Urothelium cell line (cell line): ENCODE measurements at regions not wholly inside any gene's neighbourhood (a gene's known extent, or its start where the extent isn't known, plus 50 kb on each side); places are given as distances from the start of the nearest gene placed in this dataset.
"Not testable (repeated sequence)": the region's sequence is repeated elsewhere in the genome, so short reads cannot be mapped to it uniquely, and the experiment has no call there.

Experiments
- DNase-seq: peaks from one replicate; pipeline ENCODE4 v3.0.0; 2011; ENCODE audit warnings: low spot score, mixed read lengths
- FAIRE-seq: peaks from 2 replicates; lab custom pipeline; 2011; peaks lifted over from hg19 to GRCh38; lab: Jason Lieb, UNC

DNA sequence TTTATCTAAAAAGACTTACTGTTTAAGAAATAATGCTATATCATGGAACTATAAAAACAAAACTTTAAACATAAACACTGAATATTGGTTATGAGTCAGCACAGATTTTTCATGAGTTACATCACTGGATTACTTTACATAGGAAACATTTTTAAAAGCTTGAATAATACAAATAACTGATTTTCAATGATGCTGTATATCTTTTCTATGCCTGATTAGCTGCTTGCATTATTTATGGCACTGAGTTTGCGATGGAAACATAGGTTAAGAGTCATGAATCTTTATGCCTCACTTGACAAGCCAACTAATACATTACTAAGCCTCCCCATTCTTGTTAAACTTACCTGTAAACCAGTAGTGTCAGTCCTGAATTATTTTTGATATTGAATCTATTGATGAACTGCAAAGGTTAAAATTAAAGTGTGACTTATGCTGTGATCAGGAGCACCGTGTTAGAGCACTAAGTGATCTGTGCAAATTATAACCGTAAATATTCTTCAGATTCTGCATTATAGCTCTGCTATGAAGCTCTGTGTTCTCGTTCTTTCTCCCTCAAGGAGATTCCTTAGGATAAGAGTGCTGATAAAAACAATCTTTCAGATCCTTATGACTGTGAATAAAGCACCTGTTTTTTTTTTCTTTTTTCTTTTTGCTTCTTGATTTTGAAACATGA is 437.3 kb upstream of the BCHE start:
- no peak for FAIRE-seq

DNA sequence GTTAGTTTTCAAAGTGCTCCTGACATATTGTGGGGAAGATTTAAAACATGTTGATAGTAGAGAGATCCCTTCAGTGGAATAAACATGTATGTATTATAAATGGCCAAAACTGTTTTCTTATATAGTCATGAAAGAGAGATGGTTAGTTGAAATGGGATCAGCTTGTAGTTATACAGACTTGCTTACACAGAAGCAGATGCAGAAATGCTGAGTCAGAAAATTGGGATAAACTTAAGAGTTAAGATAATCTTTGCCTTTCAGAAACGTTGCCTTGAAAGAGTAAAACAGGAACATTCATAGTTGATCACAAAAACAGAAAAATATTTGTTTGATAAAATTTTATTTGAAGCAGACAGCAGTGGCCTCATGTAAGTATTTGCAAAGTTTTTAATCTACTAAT is 433.2 kb upstream of the BCHE start:
- FAIRE-seq (no peak), DNase-seq (no peak)

More for the DNA sequence above, 437.3 kb upstream of the BCHE start:
- no peak for DNase-seq

DNA sequence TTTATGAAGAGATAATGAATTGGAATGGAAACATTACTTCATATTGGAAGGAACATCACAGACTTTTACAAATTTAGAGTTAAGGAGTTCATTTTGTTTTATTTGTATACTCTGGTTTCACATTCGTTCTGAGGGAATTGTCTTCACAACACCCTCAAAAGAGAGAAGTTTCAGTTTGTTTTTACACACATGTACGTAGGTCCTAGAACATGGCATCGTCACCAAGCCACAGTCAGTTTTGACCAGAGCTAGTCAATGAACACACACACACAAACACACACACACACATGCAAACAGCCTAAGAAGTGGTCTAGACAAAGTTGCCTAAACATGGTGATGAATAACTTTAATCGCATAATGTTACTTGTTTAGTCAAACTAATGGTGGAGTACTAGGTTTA is 427.9 kb upstream of the BCHE start:
- FAIRE-seq: no peak
- no peak for DNase-seq

DNA sequence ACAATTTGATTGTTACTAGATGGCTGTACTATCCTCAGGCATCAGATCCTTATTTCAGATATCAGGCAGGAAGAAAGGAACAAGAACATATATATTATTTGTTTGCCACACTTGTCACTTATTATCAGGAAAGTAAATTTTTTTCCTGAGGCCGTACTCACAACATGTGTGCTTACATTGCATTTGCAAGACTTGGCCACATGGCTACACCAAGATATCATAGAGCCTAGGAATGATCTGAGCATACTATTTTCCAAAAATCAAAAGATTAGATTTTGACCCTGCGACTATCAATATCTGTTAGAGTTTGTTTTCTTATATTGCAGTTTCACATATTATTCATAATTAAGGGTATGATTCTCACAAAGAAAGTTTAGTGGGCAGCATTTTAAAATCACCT is 426.2 kb upstream of the BCHE start:
- no peak for FAIRE-seq
- DNase-seq: no peak

DNA sequence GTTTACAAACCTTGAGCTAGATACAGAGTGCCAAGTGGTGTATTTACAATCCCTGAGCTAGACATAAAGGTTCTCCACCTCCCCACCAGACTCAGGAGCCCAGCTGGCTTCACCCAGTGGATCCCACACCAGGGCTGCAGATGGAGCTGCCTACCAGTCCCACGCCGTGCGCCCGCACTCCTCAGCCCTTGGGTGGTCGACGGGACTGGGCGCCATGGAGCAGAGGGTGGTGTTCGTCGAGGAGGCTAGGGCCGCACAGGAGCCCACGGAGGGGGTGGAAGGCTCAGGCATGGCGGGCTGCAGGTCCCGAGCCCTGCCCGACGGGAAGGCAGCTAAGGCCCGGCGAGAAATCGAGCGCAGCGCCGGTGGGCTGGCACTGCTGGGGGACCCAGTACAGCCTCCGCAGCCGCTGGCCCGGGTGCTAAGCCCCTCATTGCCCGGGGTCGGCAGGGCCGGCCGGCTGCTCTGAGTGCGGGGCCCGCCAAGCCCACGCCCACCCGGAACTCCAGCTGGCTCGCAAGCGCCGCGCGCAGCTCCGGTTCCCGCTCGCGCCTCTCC is 421.1 kb upstream of the BCHE start:
- DNase-seq, FAIRE-seq: not testable (repeated sequence)

DNA sequence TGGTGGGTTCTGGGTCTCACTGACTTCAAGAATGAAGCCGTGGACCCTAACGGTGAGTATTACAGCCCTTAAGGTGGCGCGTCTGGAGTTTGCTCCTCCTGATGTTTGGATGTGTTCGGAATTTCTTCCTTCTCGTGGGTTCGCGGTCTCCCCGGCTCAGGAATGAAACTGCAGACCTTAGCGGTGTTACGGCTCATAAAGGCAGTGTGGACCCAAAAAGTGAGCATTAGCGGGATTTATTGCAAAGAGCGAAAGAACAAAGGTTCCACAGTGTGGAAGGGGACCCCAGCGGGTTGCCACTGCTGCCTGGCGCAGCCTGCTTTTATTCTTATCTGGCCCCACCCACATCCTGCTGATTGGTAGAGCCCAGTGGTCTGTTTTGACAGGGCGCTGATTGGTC is 420.5 kb upstream of the BCHE start:
- no peak for DNase-seq
- no peak for FAIRE-seq

DNA sequence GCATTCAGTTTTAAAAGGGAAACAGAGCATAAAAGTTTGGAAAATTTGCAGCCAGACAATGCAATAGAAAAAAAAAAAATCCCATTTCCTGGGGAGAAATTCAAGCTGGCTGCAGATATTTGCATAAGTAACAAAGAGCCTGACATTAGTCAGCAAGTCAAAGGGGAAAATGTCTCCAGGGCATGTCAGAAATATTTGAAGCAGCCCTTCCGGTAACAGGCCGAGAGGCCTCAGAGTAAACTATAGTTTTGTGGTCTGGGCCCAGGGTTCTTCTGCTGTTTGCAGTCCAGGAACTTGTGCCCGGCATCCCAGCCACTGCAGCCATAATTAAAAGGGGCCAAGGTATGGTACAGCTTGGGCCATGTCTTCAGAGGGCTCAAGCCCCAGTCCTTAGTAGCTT is 411.6 kb upstream of the BCHE start:
- FAIRE-seq: no peak
- DNase-seq: no peak

DNA sequence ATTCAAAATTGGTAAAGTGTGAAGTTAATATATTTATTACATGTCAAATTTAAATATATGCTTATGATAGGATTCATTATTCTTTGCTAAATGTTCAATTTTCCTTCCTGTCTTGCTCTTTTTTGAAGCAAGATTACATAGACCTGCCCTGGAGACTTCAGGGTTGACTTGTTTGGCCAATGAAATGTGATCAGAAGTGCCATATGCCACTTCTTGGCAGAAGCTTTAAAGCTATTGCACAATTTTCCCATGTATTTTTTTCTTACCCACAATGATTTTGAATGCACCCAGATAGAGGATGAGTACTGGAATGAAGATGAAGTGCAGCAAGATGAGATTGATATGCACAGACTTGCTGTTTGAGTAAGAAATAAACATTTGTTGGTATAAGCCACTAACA is 406.3 kb upstream of the BCHE start:
- no peak for DNase-seq
- no peak for FAIRE-seq

DNA sequence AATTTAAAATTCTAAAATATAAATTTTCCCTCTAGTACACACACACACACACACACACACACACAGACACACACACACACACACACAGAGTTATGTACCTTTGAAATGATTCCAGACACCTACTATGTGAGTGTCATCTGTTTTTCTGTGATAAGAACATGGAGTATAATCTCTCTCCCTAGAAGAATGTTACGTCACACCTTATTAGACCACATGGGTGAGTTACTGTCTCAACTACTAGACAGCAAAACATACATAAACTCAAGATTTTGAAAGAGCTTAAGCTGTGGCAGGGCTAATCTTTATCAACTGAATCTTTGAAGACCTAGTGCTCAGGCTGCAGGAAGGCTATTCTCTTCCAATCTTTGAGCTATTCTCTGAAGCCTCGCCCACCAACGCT is 385.9 kb upstream of the BCHE start:
- FAIRE-seq: no peak

DNA sequence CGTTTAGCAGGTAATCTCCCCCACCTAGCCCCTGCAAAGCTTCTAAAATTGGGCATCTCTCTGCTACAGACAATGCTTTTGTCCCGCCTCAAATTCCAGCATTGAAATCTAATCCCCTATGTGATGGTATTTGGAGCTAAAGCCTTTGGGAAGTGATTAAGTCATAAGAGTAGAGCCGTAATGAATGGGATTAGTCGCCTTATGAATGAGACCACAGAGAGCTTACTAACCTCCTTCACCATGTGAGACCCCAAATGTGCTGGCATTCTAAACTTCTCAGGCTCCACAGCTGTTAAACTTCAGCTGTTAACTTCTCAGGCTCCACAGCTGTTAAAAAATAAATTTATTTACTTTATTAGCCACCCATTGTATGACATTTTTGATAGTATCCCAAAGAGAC is 374.2 kb upstream of the BCHE start:
- FAIRE-seq (no peak), DNase-seq (no peak)

More for the DNA sequence above, 385.9 kb upstream of the BCHE start:
- DNase-seq: no peak

DNA sequence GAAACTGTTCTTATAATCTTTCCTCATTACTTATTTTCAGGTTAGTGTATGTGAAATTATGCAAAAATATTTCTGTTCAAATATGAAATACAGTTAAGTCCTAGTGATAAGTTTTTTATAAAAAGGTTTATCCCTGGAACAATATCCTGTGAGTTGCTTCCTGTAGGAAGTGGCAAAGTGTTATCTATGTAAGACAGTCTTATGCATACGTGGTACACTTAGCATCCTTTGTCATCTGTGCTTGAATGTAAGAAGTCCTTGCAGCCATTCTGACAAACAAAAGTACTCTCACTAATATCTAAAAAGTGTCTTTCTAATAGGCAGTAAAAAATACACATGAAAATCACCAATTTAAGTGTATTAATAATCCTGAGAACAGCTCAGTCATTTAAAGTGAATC is 372.5 kb upstream of the BCHE start:
- no peak for DNase-seq
- FAIRE-seq: no peak

DNA sequence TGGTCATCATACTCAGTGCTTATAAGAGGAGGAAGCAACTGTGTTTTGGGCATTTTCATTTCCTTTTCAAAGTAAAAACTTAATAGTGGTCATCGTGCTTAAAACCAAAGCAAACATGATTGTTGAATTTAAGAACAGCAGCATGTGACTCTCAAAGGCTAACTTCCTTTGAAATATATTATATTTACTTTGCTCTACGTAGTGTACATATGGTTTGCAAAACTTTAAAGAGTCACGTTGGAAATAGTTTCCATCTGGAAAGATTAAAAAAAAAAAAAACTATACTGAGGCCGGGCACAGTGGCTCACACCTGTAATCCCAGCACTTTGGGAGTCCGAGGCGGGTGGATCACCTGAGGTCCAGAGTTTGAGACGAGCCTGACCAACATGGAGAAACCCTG is 367.9 kb upstream of the BCHE start:
- DNase-seq (no peak), FAIRE-seq (no peak)

DNA sequence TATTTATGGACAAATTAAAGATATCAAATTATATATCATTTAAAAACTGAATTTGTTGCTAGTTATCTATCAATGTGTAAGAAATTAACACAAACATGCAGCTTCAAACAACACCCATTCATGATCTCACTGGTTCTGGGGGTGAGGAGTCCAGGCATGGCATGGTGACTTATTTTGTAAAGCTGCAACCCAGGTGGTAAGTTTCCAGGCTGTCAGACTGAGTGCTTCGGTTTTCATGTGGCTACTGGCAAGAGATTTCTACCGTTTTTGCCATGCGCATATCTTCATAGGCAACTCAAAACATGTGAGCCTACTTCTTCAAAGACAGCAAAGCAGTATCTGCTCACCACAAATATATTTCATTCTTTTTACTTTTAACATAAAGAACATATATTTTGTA is 364.3 kb upstream of the BCHE start:
- FAIRE-seq: no peak
- no peak for DNase-seq

DNA sequence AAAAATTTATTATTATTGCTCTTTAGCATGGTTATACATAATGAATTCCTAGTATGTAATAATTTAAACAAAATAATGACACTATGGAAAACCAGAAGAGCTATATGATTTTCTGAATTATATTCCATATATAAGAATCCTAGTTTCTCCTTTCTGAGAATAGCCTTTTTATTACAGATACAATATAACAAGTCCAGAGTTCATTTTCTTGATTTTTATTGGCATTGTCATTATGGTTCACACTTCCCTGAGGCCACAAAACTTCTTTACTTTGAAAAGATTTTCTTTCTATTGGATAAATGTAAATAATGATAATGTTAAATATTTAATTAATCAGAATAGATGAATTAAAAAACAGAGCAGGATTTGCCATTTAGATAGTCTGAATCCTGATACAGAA is 362.3 kb upstream of the BCHE start:
- no peak for FAIRE-seq
- no peak for DNase-seq

DNA sequence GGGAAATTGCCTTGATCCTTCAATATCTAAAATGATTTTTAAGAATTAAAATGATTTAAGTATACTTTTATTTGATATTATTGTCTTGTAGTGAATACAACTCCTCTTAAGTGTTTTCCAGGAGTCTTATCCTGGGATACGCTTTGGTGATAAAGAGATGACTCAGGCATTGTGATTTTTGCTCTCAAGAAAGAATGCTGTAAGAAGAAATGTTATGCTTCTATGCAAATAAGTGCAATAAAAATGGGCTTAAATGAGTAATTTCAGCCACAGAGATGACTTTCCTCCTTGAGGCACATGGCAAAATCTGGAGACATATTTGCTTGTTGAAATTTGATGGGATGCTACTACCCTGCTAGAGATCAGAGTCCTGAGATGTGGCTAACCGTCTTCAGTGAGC is 358.6 kb upstream of the BCHE start:
- DNase-seq: no peak
- FAIRE-seq: no peak

DNA sequence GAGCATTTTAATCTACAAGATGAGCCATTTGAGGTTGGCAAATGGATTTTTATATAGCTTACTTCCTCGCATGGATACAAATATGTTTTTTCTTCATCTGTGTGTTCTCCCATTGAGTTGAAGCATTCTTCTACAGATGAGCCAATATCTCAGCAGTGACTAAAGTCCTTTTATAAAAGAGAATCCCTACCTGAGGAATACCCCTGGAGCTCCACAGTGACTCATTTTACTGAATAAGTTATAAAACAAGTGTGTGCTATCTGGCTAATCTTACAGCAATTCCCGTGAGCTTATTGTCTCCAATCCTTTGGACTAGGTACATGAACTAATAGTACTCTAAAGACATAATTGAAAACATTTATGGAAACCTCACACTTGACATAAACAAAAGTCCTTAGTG is 354.2 kb upstream of the BCHE start:
- DNase-seq: no peak
- no peak for FAIRE-seq

DNA sequence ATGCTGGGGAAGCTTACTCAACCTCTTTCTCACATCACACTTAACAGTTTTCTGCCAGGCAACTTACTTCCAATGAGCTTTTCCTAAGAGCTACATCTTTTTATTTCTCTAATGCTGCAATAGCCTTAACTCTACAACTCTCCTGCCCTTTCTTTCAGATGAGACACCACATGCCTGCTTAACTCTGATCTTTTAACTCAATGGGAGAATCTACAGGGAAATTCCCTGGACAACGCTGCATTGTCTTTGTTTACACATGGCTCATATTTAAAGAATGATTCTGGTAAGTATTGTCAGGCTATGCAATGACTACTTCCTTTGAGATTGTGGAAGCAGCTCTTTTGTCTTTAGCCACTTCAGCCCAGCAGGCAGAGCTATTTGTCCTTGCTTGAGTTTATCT is 353.1 kb upstream of the BCHE start:
- FAIRE-seq (no peak), DNase-seq (peak; percentile 2)

DNA sequence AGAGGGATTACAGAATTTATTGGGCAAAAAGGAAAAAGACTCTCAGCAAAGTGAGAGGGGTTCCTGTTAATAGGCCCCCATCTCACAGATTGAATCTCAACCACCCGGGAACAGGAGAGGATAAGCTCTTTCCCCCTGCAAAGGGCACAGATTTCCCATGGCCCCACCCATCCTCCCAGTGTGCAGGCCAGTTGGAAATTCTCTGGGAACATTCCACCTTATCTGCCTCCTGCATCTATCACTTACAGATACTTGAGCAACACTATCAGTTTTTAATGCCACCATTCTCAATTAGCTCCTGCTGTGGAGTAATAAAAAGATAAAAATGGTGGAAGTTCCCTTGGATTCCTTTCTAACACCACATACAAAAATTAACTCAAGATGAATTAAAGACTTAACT is 350.0 kb upstream of the BCHE start:
- FAIRE-seq: no peak
- DNase-seq: no peak

DNA sequence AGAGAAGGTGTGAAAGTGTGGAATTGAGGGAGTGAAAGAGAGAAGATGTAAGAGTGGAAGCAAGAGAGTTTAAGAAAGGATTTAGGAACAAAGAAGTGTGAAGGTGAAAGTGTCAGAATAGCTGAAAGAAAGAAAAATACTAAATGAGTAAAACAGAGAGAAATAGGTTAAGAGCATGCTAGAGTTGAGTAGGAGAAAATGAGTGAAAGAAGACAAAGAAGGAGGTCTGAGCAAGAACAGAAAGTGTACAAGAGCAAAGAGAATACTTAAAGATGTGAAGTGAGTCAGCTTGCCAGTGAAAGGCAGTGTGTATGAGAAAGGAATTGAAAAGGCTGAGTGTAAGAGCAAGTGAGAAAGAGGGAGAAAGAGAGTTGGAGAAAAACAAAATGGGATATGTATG is 348.8 kb upstream of the BCHE start:
- no peak for FAIRE-seq
- no peak for DNase-seq

DNA sequence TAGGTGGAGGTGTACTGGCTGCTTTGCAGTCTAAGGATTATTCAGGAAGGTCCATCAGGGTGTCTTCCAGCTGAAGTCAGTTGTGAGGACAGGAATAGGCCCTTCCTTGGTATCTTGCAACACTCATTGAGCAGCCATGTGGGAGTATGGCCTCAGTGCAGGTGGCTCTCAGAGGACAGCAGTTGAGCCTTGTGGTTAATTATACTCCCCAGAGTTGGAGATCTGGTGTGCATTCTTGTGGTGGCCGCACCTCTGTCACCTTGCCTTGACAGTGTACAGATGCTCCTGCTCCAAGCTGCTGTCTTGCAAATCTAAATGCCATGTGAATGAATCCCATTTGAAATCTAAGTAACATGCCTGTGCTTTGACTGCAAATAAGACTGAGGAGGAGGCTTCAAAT is 339.9 kb upstream of the BCHE start:
- DNase-seq (peak; percentile 13), FAIRE-seq (no peak)

DNA sequence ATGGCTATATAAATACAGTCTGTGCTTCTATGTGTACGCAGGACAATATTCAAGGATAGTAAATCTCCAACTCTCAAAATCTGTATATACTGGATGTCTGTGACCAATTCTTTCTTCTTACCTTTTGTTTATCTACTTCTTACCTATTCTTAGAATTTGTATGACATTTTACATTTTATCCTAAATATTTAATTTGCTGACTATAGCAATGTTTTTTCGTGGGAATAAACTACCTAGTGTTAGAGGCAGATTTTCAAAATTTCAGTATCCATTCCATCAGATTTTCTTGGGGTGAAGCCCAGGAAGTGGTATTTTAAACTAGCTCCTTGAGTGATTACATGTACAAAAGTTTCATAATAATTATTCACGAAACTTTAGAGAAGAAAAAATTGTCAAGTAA is 334.5 kb upstream of the BCHE start:
- DNase-seq (no peak), FAIRE-seq (no peak)

DNA sequence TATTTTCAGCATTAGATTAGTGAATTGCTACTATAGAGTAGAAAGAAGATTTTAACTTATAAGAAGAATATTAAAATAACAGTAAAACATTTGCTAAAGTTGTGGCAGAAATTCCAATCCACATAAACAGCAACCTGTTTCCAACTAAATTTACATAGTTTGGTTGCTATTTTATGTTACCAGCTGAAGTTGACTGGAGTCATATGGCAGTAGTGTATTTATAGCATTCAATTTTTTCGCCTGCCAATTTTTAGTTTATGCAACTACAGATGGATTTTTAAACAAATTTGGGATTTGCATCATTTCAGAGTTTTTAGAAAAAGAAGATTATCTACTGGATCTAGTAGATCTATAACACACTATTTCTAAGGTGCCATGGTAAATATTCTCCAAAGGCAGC is 332.5 kb upstream of the BCHE start:
- no peak for DNase-seq
- no peak for FAIRE-seq

DNA sequence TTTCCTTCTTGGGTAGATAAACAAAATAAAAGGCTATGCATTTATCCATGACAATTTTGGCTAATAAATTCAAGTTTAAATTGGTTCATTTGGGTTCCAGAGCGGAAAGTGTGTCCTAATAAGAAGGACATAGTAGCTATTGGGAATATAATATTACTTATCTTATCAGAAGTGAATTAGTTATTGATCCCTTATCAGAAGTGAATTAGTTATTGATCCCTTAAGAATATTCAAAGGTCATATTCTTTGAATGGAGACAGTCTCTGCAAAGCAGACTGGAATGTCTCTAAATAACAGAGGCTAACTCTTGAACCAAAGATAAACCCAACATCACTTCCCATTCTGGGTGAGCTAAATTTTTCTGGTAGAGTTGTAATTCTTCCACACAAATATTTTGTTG is 290.7 kb upstream of the BCHE start:
- FAIRE-seq (no peak), DNase-seq (no peak)
